CD4-positive, alpha-beta T cell treated with Interleukin-17A for 1 hour (primary cell): ENCODE measurements at regions not wholly inside any gene's neighbourhood (a gene's known extent, or its start where the extent isn't known, plus 50 kb on each side); places are given as distances from the start of the nearest gene placed in this dataset.
"Not testable (repeated sequence)": the region's sequence is repeated elsewhere in the genome, so short reads cannot be mapped to it uniquely, and the experiment has no call there.

Experiments
- DNase-seq: peaks from one replicate; pipeline ENCODE4 v3.0.0-alpha.2; 2020

- no peak for DNase-seq
Observed at GRCh38 chr10:100664316-100665149, 80.8 kb upstream of the PAX2 start.

GRCh38 chr10:100666634-100667033 lies 78.7 kb upstream of the PAX2 start:
- DNase-seq = not testable (repeated sequence)

GRCh38 chr10:100669616-100670015 lies 75.8 kb upstream of the PAX2 start:
- DNase-seq = no peak

GRCh38 chr10:100670368-100670767 lies 75.0 kb upstream of the PAX2 start:
- DNase-seq = no peak

GRCh38 chr10:100670828-100671479 lies 74.4 kb upstream of the PAX2 start:
- DNase-seq = peak; percentile 44

- DNase-seq = no peak
Observed at GRCh38 chr10:100672199-100672598, 73.2 kb upstream of the PAX2 start.

GRCh38 chr10:100677290-100677945 lies 68.0 kb upstream of the PAX2 start:
- DNase-seq = no peak

GRCh38 chr10:100679327-100679726 lies 66.1 kb upstream of the PAX2 start:
- no peak for DNase-seq

GRCh38 chr10:100683004-100683403 lies 62.4 kb upstream of the PAX2 start:
- no peak for DNase-seq

GRCh38 chr10:100683545-100684300 lies 61.7 kb upstream of the PAX2 start:
- no peak for DNase-seq

GRCh38 chr10:100684688-100685235 lies 60.6 kb upstream of the PAX2 start:
- no peak for DNase-seq

GRCh38 chr10:100685331-100685730 lies 60.1 kb upstream of the PAX2 start:
- DNase-seq = no peak

- DNase-seq = no peak
Observed at GRCh38 chr10:100687143-100688003, 58.0 kb upstream of the PAX2 start.

- no peak for DNase-seq
Observed at GRCh38 chr10:100688201-100688600, 57.2 kb upstream of the PAX2 start.

GRCh38 chr10:100693821-100694220 lies 51.6 kb upstream of the PAX2 start:
- no peak for DNase-seq
